Parathyroid adenoma (tissue), 2 donors: ENCODE measurements at regions not wholly inside any gene's neighbourhood (a gene's known extent, or its start where the extent isn't known, plus 50 kb on each side); places are given as distances from the start of the nearest gene placed in this dataset.
A peak's percentile ranks its signal among the peaks of the same experiment; 100 is the strongest.

Experiments used
- H2AFZ ChIP-seq: fragments of 300-600 bp; sonication (generic); one replicate; pipeline ENCODE4 v1.7.0; 2017; ENCODE audit warnings: antibody characterized with exemption, mild to moderate bottlenecking
- H3K27ac ChIP-seq: fragments of 300-600 bp; sonication (generic); one replicate; pipeline ENCODE4 v1.7.0; 2017
- H3K27me3 ChIP-seq: fragments of 300-600 bp; sonication (generic); one replicate; pipeline ENCODE4 v1.7.0; 2017; ENCODE audit warnings: low read length; ENCODE audit not compliant: control insufficient read depth, insufficient read depth
- H3K36me3 ChIP-seq: fragments of 300-600 bp; sonication (generic); one replicate; pipeline ENCODE4 v1.7.0; 2017; ENCODE audit warnings: low read length; ENCODE audit not compliant: control insufficient read depth, insufficient read depth
- H3K4me1 ChIP-seq: fragments of 300-600 bp; sonication (generic); one replicate; pipeline ENCODE4 v1.7.0; 2017; ENCODE audit warnings: control low read depth
- H3K4me2 ChIP-seq: fragments of 300-600 bp; sonication (generic); one replicate; pipeline ENCODE4 v1.7.0; 2017; ENCODE audit warnings: low read length
- H3K4me3 ChIP-seq: fragments of 300-600 bp; sonication (generic); one replicate; pipeline ENCODE4 v1.7.0; 2017; ENCODE audit warnings: low read depth, low read length
- H3K79me2 ChIP-seq: fragments of 300-600 bp; sonication (generic); one replicate; pipeline ENCODE4 v1.7.0; 2017; ENCODE audit warnings: control low read depth
- H3K9ac ChIP-seq: fragments of 300-600 bp; sonication (generic); one replicate; pipeline ENCODE4 v1.7.0; 2017; ENCODE audit warnings: mild to moderate bottlenecking
- H3K9me3 ChIP-seq: fragments of 300-600 bp; sonication (generic); one replicate; pipeline ENCODE4 v1.7.0; 2017; ENCODE audit warnings: low read length; ENCODE audit not compliant: control insufficient read depth
- CTCF ChIP-seq: fragments of 300-600 bp; sonication (generic); IDR thresholded peaks from one replicate; pipeline ENCODE4 v1.7.0; 2017; ENCODE audit warnings: antibody characterized with exemption, mild to moderate bottlenecking
- donor health status: primary hyperparathyroidism.

- Histone ChIP-seq H3K27ac (no peak overlapping the region), H3K27me3 (no peaks in the 10 kb centered on the region), H3K4me1 (no peaks in the 10 kb centered on the region), H3K9ac (no peak overlapping the region), H3K79me2 (no peaks in the 10 kb centered on the region), H3K9me3 (no peaks in the 10 kb centered on the region), H3K36me3 (no peaks in the 10 kb centered on the region), H2AFZ (no peak overlapping the region), H3K4me3 (peak overlapping the region; percentile 19), H3K4me2 (peak overlapping the region; percentile 47)
- no peak for TF ChIP-seq CTCF
Measured at GRCh38 chr6:103675807-103676406, 1183.8 kb downstream of the HACE1 start.

GRCh38 chr6:103674790-103675189 is 1184.9 kb downstream of the HACE1 start:
- H3K27ac ChIP-seq = no peak overlapping the region
- no peaks in the 10 kb centered on the region for H3K27me3 ChIP-seq
- TF ChIP-seq CTCF = no peak
- no peak overlapping the region for H2AFZ ChIP-seq
- no peak overlapping the region for H3K4me3 ChIP-seq
- no peak overlapping the region for H3K9ac ChIP-seq
- no peak overlapping the region for H3K4me2 ChIP-seq
- no peaks in the 10 kb centered on the region for H3K4me1 ChIP-seq
- H3K36me3 ChIP-seq = no peaks in the 10 kb centered on the region
- H3K79me2 ChIP-seq = no peaks in the 10 kb centered on the region
- no peaks in the 10 kb centered on the region for H3K9me3 ChIP-seq

- H2AFZ ChIP-seq = no peak overlapping the region
- no peaks in the 10 kb centered on the region for H3K36me3 ChIP-seq
- no peaks in the 10 kb centered on the region for H3K4me1 ChIP-seq
- H3K27me3 ChIP-seq = no peaks in the 10 kb centered on the region
- H3K79me2 ChIP-seq = no peaks in the 10 kb centered on the region
- no peak overlapping the region for H3K27ac ChIP-seq
- TF ChIP-seq CTCF = no peak
- H3K9ac ChIP-seq = no peak overlapping the region
- no peak overlapping the region for H3K4me3 ChIP-seq
- H3K9me3 ChIP-seq = no peaks in the 10 kb centered on the region
- H3K4me2 ChIP-seq = no peak overlapping the region
Measured at GRCh38 chr6:103672169-103672568, 1187.5 kb downstream of the HACE1 start.

GRCh38 chr6:103629613-103630012 is 1230.1 kb downstream of the HACE1 start:
- H3K9me3 ChIP-seq = no peaks in the 10 kb centered on the region
- no peaks in the 10 kb centered on the region for H3K36me3 ChIP-seq
- H3K9ac ChIP-seq = no peak overlapping the region
- H3K79me2 ChIP-seq = no peaks in the 10 kb centered on the region
- no peak overlapping the region for H3K4me3 ChIP-seq
- H2AFZ ChIP-seq = no peak overlapping the region
- H3K27me3 ChIP-seq = no peaks in the 10 kb centered on the region
- H3K4me2 ChIP-seq = no peak overlapping the region
- no peaks in the 10 kb centered on the region for H3K4me1 ChIP-seq
- H3K27ac ChIP-seq = no peak overlapping the region
- TF ChIP-seq CTCF = no peak

GRCh38 chr6:103617642-103618041 is 1242.1 kb downstream of the HACE1 start:
- no peak overlapping the region for H3K4me2 ChIP-seq
- no peaks in the 10 kb centered on the region for H3K4me1 ChIP-seq
- no peaks in the 10 kb centered on the region for H3K9me3 ChIP-seq
- H3K79me2 ChIP-seq = no peaks in the 10 kb centered on the region
- H3K36me3 ChIP-seq = no peaks in the 10 kb centered on the region
- no peaks in the 10 kb centered on the region for H3K27me3 ChIP-seq
- no peak overlapping the region for H2AFZ ChIP-seq
- no peak for TF ChIP-seq CTCF
- H3K27ac ChIP-seq = no peak overlapping the region
- H3K9ac ChIP-seq = no peak overlapping the region
- H3K4me3 ChIP-seq = no peak overlapping the region
